ENCODE measurements at regions not wholly inside any gene's neighbourhood (a gene's known extent, or its start where the extent isn't known, plus 50 kb on each side); places are given as distances from the start of the nearest gene placed in this dataset.

DNA sequence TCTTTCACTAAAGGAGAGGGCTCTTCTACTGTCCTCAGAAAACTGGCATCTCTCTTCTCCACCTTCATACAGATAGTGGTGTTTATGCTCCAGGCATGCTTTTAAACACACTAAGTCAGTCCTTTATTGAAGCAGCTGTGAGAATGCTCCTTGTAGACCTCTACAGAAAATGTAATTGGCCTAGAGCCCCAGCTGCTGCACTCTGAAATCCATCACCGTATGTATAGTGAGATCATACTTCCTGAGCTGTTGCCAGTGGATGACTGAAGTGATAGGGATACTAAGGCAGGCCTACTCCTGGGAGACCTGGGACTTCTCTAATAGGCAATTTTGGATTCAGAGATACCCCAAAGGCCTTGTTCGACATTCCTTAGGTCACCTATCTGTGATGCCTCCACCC is 535.4 kb downstream of the RPS29 start:
- TF ChIP-seq, protein P1, sequence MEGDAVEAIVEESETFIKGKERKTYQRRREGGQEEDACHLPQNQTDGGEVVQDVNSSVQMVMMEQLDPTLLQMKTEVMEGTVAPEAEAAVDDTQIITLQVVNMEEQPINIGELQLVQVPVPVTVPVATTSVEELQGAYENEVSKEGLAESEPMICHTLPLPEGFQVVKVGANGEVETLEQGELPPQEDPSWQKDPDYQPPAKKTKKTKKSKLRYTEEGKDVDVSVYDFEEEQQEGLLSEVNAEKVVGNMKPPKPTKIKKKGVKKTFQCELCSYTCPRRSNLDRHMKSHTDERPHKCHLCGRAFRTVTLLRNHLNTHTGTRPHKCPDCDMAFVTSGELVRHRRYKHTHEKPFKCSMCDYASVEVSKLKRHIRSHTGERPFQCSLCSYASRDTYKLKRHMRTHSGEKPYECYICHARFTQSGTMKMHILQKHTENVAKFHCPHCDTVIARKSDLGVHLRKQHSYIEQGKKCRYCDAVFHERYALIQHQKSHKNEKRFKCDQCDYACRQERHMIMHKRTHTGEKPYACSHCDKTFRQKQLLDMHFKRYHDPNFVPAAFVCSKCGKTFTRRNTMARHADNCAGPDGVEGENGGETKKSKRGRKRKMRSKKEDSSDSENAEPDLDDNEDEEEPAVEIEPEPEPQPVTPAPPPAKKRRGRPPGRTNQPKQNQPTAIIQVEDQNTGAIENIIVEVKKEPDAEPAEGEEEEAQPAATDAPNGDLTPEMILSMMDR (IDR thresholded peaks at IDR 0.05): no peak
- no peak for TF ChIP-seq POLR2A (IDR thresholded peaks at IDR 0.05)
- Histone ChIP-seq H3K27ac (no peak overlapping the region), H3K27me3 (no peaks in the 10 kb centered on the region), H3K4me1 (no peaks in the 10 kb centered on the region), H3K36me3 (no peaks in the 10 kb centered on the region), H3K4me3 (no peak overlapping the region), H3K9me3 (no peaks in the 10 kb centered on the region)
- DNase-seq: no peak
- intact Hi-C loops (cut with DNase I; ENCODE audit: low total_unique reads): no loop called here

DNA sequence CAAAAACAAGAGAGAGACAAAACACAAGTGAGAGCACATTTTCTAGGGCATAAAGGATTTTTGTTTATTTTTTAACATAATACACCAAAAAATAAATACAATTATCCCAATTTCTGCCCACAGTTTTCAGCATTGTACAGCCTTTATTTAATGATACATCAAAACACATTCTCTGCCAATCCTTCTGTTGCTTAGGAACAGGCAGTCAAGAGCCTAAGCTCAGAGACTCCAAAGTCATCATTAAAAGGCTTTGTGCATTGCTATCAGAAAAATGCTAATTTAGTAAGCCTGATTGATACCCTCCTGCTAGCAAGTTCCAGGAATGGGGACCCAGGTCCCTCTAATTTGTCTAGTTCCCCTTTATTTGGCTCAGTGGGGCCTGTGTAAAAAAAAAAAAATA is 536.5 kb downstream of the RPS29 start:
- Histone ChIP-seq H3K36me3 (no peaks in the 10 kb centered on the region), H3K4me3 (no peak overlapping the region), H3K27me3 (no peaks in the 10 kb centered on the region), H3K27ac (no peak overlapping the region), H3K4me1 (no peaks in the 10 kb centered on the region), H3K9me3 (no peaks in the 10 kb centered on the region)
- TF ChIP-seq, protein P1 (IDR thresholded peaks at IDR 0.05): no peak
- TF ChIP-seq POLR2A (IDR thresholded peaks at IDR 0.05): no peak
- no peak for DNase-seq
- intact Hi-C loops (cut with DNase I; ENCODE audit: low total_unique reads): no loop called here

DNA sequence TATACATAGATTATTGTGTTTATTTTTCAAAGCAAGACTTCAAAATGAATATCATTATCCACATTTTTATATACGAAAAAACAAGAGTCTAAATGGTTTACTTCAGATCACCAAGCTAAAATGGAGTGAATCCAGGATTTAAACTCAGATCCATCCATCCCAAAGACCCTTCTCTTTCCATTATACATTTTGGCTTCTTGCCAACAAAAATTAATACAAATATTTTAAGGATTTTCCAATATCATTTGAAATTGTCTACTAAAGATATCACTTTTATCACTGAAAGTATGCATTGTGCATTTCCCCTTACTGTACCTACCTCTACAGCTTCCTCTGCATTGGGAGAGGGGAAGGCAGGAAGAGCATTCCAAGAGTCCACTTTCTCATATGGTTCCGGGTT is 541.2 kb downstream of the RPS29 start:
- intact Hi-C loops (cut with DNase I; ENCODE audit: low total_unique reads): no loop called here
- H3K4me3 ChIP-seq: no peak overlapping the region
- no peaks in the 10 kb centered on the region for H3K36me3 ChIP-seq
- no peaks in the 10 kb centered on the region for H3K27me3 ChIP-seq
- no peak for DNase-seq
- H3K9me3 ChIP-seq: no peaks in the 10 kb centered on the region
- no peaks in the 10 kb centered on the region for H3K4me1 ChIP-seq
- TF ChIP-seq, protein P1 (IDR thresholded peaks at IDR 0.05): no peak
- TF ChIP-seq POLR2A (IDR thresholded peaks at IDR 0.05): no peak
- H3K27ac ChIP-seq: no peak overlapping the region

DNA sequence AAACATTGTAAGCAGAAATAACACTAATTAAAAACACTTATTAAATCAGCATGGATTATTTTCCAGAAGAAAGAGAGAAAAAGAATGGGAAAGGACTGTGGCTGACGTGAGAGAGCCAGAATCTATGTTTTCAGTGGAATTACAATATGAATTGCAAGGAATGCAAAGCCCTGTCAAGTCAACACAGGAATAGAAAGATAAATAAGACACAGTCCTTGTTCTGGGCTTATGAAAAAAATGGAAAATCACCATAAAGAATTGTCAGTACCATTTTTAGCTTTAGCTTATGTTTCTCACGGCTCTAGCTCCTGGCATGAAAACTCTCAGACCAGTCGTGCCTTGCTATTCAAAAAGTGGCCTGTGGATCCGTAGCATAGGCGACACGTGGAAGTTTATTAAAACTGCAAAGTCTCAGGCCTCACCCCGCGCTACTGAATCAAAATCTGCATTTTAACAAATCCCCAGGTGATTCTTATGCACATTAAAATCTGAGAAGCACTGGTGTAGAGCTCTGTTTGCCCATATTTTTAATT is 549.1 kb downstream of the RPS29 start:
- Histone ChIP-seq H3K4me3 (no peak overlapping the region), H3K27ac (no peak overlapping the region), H3K27me3 (no peaks in the 10 kb centered on the region), H3K9me3 (no peaks in the 10 kb centered on the region), H3K36me3 (no peaks in the 10 kb centered on the region), H3K4me1 (no peaks in the 10 kb centered on the region)
- DNase-seq: no peak
- intact Hi-C loops (cut with DNase I; ENCODE audit: low total_unique reads): no loop called here
- no peak for TF ChIP-seq POLR2A (IDR thresholded peaks at IDR 0.05)
- TF ChIP-seq, protein P1 (IDR thresholded peaks at IDR 0.05): no peak

DNA sequence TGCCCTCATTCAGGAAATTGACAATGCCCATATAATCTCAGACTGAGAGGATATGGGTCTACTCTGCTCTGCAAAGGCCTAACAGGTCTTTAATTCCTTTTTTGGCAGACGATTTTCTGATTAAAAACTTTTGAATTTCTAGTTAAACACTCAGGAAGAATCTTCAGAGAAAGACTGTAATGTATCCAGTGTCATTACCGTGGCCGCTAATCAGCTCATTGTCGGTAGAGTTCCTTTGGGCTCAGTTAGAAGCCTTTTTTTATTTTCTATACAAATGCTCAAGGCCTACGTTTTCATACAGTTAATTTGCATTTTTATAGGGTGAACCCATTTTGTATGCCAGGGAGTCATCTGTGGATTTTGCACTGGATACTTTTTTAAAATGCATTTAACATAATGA is 549.9 kb downstream of the RPS29 start:
- intact Hi-C loops (cut with DNase I; ENCODE audit: low total_unique reads): no loop called here
- Histone ChIP-seq H3K9me3 (no peaks in the 10 kb centered on the region), H3K36me3 (no peaks in the 10 kb centered on the region), H3K4me1 (no peaks in the 10 kb centered on the region), H3K27me3 (no peaks in the 10 kb centered on the region), H3K4me3 (no peak overlapping the region), H3K27ac (no peak overlapping the region)
- TF ChIP-seq POLR2A (IDR thresholded peaks at IDR 0.05): no peak
- TF ChIP-seq, protein P1 (IDR thresholded peaks at IDR 0.05): no peak
- no peak for DNase-seq

Measured in uterus (tissue), 3 donors.